HL-60 (cell line): ENCODE measurements at regions not wholly inside any gene's neighbourhood (a gene's known extent, or its start where the extent isn't known, plus 50 kb on each side); places are given as distances from the start of the nearest gene placed in this dataset.

Experiments
- DNase-seq, 2 experiments: peaks; one replicate each; pipeline ENCODE4 v3.0.0-alpha.2; 2010 to 2020; ENCODE audit warnings: low read depth in 1 of 2, low spot score in 1 of 2
- H3K27ac ChIP-seq: fragments of 250-450 bp; sonication (Bioruptor Pico); replicated peaks from 2 replicates; pipeline ENCODE4 v1.5.1; 2020; ENCODE audit warnings: mild to moderate bottlenecking, moderate library complexity
- H3K27me3 ChIP-seq: fragments of 250-450 bp; sonication (Bioruptor Pico); 2 replicates; pipeline ENCODE4 v1.5.1; 2021; ENCODE audit warnings: mild to moderate bottlenecking, moderate library complexity; ENCODE audit not compliant: insufficient read depth, poor library complexity, severe bottlenecking
- H3K4me3 ChIP-seq: replicated peaks from 2 replicates; pipeline ENCODE4 v1.5.1; 2011; ENCODE audit warnings: mild to moderate bottlenecking, control low read depth, low read length; ENCODE audit not compliant: insufficient read depth
- CTCF ChIP-seq: IDR thresholded peaks from one replicate; pipeline ENCODE4 v1.5.1; 2011; ENCODE audit warnings: low read length, control low read depth, inconsistent platforms; ENCODE audit not compliant: insufficient read depth
- GABPA ChIP-seq: IDR thresholded peaks from 2 replicates; pipeline ENCODE4 v1.6.1; 2012; ENCODE audit warnings: low read depth
- POLR2AphosphoS5 ChIP-seq: IDR thresholded peaks from 2 replicates; pipeline ENCODE4 v1.6.1; 2012; ENCODE audit warnings: low read depth
- SPI1 ChIP-seq: IDR thresholded peaks from 2 replicates; pipeline ENCODE4 v1.6.1; 2012; ENCODE audit warnings: low read depth, mild to moderate bottlenecking, borderline replicate concordance
- TF ChIP-seq, protein P1 (sequence below): IDR thresholded peaks from 2 replicates; pipeline ENCODE4 v1.6.1; 2012; ENCODE audit warnings: low read depth; ENCODE audit not compliant: insufficient replicate concordance

DNA sequence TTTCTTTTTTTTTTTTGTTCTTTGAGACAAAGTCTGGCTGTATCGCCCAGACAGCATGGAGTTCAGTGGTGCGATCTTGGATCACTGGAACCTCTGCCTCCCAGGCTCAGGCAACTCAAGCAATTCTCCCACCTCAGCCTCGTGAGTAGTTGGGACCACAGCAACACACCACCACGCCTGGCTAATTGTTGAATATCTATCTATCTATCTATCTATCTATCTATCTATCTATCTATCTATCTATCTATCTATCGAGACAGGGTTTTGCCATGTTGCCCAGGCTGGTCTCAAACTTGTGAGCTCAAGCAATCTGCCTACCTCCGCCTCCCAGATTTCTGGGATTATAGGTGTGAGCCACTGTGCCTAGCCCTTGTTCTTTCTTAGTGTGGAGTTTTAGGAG, 143.3 kb upstream of the DPH6 start:
- H3K27me3 ChIP-seq = no peaks in the 10 kb centered on the region

DNA sequence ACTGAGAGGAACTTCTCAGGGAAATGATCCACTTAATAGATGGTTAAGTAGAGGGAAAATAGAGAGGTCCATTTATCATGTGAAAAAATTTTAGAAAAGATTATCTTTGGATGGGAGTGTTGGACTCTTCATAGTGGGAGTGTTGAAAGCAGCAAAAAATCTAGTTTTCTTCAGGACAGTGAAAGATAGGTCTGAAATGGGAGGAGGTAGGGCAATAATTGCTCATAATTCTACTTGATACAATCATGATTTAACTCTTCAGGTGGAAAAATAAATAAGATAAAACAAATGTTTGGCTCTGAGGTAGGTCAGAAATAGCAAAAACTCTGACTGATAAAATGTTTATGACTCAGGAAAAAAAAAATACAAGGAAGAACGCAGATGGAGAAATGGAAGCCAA, 144.1 kb upstream of the DPH6 start:
- no peak for DNase-seq
- TF ChIP-seq, protein P1, sequence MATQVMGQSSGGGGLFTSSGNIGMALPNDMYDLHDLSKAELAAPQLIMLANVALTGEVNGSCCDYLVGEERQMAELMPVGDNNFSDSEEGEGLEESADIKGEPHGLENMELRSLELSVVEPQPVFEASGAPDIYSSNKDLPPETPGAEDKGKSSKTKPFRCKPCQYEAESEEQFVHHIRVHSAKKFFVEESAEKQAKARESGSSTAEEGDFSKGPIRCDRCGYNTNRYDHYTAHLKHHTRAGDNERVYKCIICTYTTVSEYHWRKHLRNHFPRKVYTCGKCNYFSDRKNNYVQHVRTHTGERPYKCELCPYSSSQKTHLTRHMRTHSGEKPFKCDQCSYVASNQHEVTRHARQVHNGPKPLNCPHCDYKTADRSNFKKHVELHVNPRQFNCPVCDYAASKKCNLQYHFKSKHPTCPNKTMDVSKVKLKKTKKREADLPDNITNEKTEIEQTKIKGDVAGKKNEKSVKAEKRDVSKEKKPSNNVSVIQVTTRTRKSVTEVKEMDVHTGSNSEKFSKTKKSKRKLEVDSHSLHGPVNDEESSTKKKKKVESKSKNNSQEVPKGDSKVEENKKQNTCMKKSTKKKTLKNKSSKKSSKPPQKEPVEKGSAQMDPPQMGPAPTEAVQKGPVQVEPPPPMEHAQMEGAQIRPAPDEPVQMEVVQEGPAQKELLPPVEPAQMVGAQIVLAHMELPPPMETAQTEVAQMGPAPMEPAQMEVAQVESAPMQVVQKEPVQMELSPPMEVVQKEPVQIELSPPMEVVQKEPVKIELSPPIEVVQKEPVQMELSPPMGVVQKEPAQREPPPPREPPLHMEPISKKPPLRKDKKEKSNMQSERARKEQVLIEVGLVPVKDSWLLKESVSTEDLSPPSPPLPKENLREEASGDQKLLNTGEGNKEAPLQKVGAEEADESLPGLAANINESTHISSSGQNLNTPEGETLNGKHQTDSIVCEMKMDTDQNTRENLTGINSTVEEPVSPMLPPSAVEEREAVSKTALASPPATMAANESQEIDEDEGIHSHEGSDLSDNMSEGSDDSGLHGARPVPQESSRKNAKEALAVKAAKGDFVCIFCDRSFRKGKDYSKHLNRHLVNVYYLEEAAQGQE = no peak
- TF ChIP-seq CTCF (no peak), GABPA (no peak)
- no peaks in the 10 kb centered on the region for H3K27me3 ChIP-seq
- H3K4me3 ChIP-seq = no peak overlapping the region
- H3K27ac ChIP-seq = no peak overlapping the region

More for the DNA sequence above, 143.3 kb upstream of the DPH6 start:
- H3K4me3 ChIP-seq = no peak overlapping the region
- TF ChIP-seq POLR2AphosphoS5 (no peak), CTCF (no peak), GABPA (no peak), SPI1 (no peak)
- TF ChIP-seq, protein P1 = no peak
- no peak for DNase-seq
- H3K27ac ChIP-seq = no peak overlapping the region

GRCh38 chr15:35690698-35691116, 144.7 kb upstream of the DPH6 start:
- H3K27ac ChIP-seq = no peak overlapping the region
- no peak overlapping the region for H3K4me3 ChIP-seq
- no peaks in the 10 kb centered on the region for H3K27me3 ChIP-seq
- DNase-seq = no peak
- TF ChIP-seq CTCF = no peak
- no peak for TF ChIP-seq POLR2AphosphoS5
- TF ChIP-seq, protein P1 = no peak
